ENCODE measurements at regions not wholly inside any gene's neighbourhood (a gene's known extent, or its start where the extent isn't known, plus 50 kb on each side); places are given as distances from the start of the nearest gene placed in this dataset.
"Not testable (repeated sequence)": the region's sequence is repeated elsewhere in the genome, so short reads cannot be mapped to it uniquely, and the experiment has no call there.

DNA sequence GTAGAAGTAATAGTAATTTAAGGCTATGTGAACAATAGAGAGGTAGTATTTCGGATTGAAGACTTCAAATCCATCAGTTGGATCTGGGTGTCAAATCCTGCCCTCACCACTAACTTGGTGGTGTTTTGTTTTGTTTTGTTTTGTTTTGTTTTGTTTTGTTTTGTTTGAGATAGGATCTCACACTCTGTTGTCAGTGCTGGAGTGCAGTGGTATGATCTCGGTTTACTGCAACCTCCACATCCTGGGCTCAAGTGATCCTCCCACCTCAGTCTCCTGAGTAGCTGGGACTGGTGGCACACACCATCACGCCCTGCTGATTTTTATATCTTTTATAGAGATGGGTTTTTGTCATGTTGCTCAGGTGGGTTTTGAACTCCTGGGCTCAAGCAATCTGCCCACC, 129.4 kb upstream of the ZNF217 start:
- BruUV-seq (replicated peaks), result no TSS peak
- no peak overlapping the region for H2AFZ ChIP-seq
- H3K27ac ChIP-seq, result no peak overlapping the region
- ChIA-PET POLR2A (ENCODE audit: unreplicated experiment) (no interaction called here), CTCF (no interaction called here)
- H3K9me2 ChIP-seq (ENCODE audit: insufficient read depth), result no peaks in the 10 kb centered on the region
- TF ChIP-seq EZH2 (IDR thresholded peaks at IDR 0.05; ENCODE audit: low read depth), result no peak
- TF ChIP-seq, protein P1, sequence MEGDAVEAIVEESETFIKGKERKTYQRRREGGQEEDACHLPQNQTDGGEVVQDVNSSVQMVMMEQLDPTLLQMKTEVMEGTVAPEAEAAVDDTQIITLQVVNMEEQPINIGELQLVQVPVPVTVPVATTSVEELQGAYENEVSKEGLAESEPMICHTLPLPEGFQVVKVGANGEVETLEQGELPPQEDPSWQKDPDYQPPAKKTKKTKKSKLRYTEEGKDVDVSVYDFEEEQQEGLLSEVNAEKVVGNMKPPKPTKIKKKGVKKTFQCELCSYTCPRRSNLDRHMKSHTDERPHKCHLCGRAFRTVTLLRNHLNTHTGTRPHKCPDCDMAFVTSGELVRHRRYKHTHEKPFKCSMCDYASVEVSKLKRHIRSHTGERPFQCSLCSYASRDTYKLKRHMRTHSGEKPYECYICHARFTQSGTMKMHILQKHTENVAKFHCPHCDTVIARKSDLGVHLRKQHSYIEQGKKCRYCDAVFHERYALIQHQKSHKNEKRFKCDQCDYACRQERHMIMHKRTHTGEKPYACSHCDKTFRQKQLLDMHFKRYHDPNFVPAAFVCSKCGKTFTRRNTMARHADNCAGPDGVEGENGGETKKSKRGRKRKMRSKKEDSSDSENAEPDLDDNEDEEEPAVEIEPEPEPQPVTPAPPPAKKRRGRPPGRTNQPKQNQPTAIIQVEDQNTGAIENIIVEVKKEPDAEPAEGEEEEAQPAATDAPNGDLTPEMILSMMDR (conservative IDR thresholded peaks at IDR 0.05), result no peak
- H3K36me3 ChIP-seq (ENCODE audit: low read depth), result no peaks in the 10 kb centered on the region
- DNase-seq, result no peak
- no peaks in the 10 kb centered on the region for H3K79me2 ChIP-seq (ENCODE audit: low read depth)
- intact Hi-C loops (cut with micrococcal nuclease; ENCODE audit: unreplicated experiment), result no loop called here
- H4K20me1 ChIP-seq (ENCODE audit: insufficient read depth), result no peaks in the 10 kb centered on the region
- H3K4me3 ChIP-seq, result no peak overlapping the region
- no peaks in the 10 kb centered on the region for H3K27me3 ChIP-seq (ENCODE audit: insufficient read depth, low read depth)
- no peaks in the 10 kb centered on the region; the same call in 1 of the 2 replicates for H3F3A ChIP-seq (ENCODE audit: insufficient read depth, low read depth)
- H3K9me3 ChIP-seq (ENCODE audit: insufficient read depth, low read depth), result no peaks in the 10 kb centered on the region
- no peak overlapping the region for H3K4me2 ChIP-seq
- H3K4me1 ChIP-seq (replicated peaks; ENCODE audit: insufficient read depth), result no peaks in the 10 kb centered on the region

DNA sequence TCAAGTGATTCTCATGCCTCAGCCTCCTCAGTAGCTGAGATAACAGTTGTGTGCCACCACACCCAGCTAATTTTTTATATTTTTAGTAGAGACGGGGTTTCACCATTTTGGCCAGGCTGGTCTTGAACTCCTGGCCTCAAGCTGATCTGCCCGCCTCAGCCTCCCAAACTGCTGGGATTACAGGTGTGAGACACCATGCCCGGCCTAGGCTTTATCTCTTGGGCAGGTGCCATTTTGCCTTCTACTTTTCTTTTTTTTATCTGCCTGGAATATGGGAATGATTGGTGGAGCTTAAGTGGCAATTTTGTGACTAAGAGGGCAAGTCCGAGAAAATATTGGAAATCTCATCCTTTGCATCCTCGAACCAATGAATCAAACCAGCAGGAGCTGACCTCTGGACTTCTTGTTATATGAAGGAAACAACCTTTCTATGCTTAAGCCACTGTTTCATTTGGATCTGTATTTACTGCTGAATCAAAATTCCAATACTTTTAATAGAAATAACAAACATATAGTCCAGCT, 128.9 kb upstream of the ZNF217 start:
- Histone ChIP-seq H3K9me2 (ENCODE audit: insufficient read depth) (no peaks in the 10 kb centered on the region), H3K4me1 (replicated peaks; ENCODE audit: insufficient read depth) (no peaks in the 10 kb centered on the region), H3K27ac (no peak overlapping the region), H2AFZ (no peak overlapping the region), H3K9me3 (ENCODE audit: insufficient read depth, low read depth) (no peaks in the 10 kb centered on the region), H3K4me2 (no peak overlapping the region), H3F3A (ENCODE audit: insufficient read depth, low read depth) (no peaks in the 10 kb centered on the region), H3K36me3 (ENCODE audit: low read depth) (no peaks in the 10 kb centered on the region), H4K20me1 (ENCODE audit: insufficient read depth) (no peaks in the 10 kb centered on the region), H3K79me2 (ENCODE audit: low read depth) (no peaks in the 10 kb centered on the region), H3K4me3 (no peak overlapping the region), H3K27me3 (ENCODE audit: insufficient read depth, low read depth) (no peaks in the 10 kb centered on the region)
- DNase-seq, result no peak
- CTCF ChIA-PET, result no interaction called here
- no TSS peak for BruUV-seq (replicated peaks)
- POLR2A ChIA-PET (ENCODE audit: unreplicated experiment), result no interaction called here
- TF ChIP-seq, protein P1 (conservative IDR thresholded peaks at IDR 0.05), result no peak
- TF ChIP-seq EZH2 (IDR thresholded peaks at IDR 0.05; ENCODE audit: low read depth), result no peak
- intact Hi-C loops (cut with micrococcal nuclease; ENCODE audit: unreplicated experiment), result no loop called here

DNA sequence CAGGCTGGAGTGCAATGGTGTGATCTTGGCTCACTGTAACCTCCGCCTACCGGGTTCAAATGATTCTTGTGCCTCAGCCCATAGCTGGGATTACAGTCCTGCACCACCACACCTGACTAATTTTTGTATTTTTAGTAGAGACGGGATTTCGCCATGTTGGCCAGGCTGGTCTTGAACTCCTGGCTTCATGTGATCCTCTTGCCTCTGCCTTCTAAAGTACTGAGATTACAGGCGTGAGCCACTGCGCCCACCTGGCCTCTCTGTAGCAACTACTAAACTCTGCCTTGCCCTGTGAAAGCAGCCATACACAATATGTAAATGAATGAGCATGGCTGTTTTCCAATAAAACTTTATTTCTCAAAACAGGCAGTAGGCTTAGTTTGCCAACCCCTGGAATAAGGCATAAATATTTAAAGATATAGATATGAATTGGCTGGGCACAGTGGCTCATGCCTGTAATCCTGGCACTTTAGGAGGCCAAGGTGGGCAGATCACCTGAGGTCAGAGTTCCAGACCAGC, 127.9 kb upstream of the ZNF217 start:
- H2AFZ ChIP-seq; H3K4me2 ChIP-seq; intact Hi-C loops (cut with micrococcal nuclease; ENCODE audit: unreplicated experiment); H3K4me3 ChIP-seq; H4K20me1 ChIP-seq (ENCODE audit: insufficient read depth); H3K9me2 ChIP-seq (ENCODE audit: insufficient read depth); DNase-seq; H3F3A ChIP-seq (ENCODE audit: insufficient read depth, low read depth); BruUV-seq (replicated peaks); CTCF ChIA-PET; H3K36me3 ChIP-seq (ENCODE audit: low read depth); H3K9me3 ChIP-seq (ENCODE audit: insufficient read depth, low read depth); H3K79me2 ChIP-seq (ENCODE audit: low read depth); H3K4me1 ChIP-seq (replicated peaks; ENCODE audit: insufficient read depth); H3K27me3 ChIP-seq (ENCODE audit: insufficient read depth, low read depth); H3K27ac ChIP-seq: not testable (repeated sequence)
- POLR2A ChIA-PET (ENCODE audit: unreplicated experiment), result interaction anchor here (0.7 kb wide), 1 partner anchor 14 kb away, joined by 12 read pairs; no protein-coding TSS in a partner anchor

DNA sequence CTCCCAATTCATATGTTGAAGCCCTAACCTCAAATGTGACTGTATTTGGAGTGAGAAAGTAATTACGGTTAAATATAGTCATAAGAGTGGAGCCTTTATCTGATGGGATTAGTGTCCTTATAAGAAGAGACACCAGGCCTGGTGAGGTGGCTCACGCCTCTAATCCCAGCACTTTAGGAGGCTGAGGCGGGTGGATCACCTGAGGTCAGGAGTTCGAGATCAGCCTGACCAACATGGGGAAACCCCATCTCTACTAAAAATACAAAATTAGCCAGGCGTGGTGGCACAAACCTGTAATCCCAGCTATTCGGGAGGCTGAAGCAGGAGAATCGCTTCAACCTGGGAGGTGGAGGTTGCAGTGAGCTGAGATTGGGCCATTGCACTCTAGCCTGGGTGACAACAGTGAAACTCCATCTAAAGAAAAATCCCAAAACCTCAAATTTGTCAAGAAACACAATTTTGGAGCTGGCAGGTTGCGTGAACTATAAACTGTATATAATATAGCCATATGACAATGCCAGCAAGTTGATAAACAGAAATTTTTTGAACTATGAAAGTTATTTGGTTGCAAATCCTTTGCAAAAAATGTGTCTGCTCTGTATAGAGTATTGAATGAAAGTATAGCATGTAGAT, 125.6 kb upstream of the ZNF217 start:
- BruUV-seq (replicated peaks), result not testable (repeated sequence)

More for the DNA sequence above, 125.6 kb upstream of the ZNF217 start:
- H3K36me3 ChIP-seq (ENCODE audit: low read depth); H3K79me2 ChIP-seq (ENCODE audit: low read depth); CTCF ChIA-PET; H3K4me1 ChIP-seq (replicated peaks; ENCODE audit: insufficient read depth); H2AFZ ChIP-seq; intact Hi-C loops (cut with micrococcal nuclease; ENCODE audit: unreplicated experiment); H3K4me2 ChIP-seq; H3K9me2 ChIP-seq (ENCODE audit: insufficient read depth); H3K27me3 ChIP-seq (ENCODE audit: insufficient read depth, low read depth); DNase-seq; H4K20me1 ChIP-seq (ENCODE audit: insufficient read depth); POLR2A ChIA-PET (ENCODE audit: unreplicated experiment); H3K4me3 ChIP-seq; H3K9me3 ChIP-seq (ENCODE audit: insufficient read depth, low read depth); H3K27ac ChIP-seq; H3F3A ChIP-seq (ENCODE audit: insufficient read depth, low read depth): not testable (repeated sequence)
